ENCODE measurements at regions not wholly inside any gene's neighbourhood (a gene's known extent, or its start where the extent isn't known, plus 50 kb on each side); places are given as distances from the start of the nearest gene placed in this dataset.

- Histone ChIP-seq H3K9ac (ENCODE audit: low read depth in 1 of 3, low read length in 3 of 3) (no peak overlapping the region), H3K4me1 (ENCODE audit: control insufficient read depth in 3 of 3, insufficient read depth in 3 of 3, low read length in 3 of 3) (no peaks in the 10 kb centered on the region), H3K36me3 (ENCODE audit: control insufficient read depth in 3 of 3, insufficient read depth in 3 of 3, low read length in 3 of 3) (no peaks in the 10 kb centered on the region)
These were observed 55.1 kb downstream of the SOX9 start for GRCh38 chr17:72175787-72176515.

GRCh38 chr17:72176516-72176851 lies 55.7 kb downstream of the SOX9 start:
- Histone ChIP-seq H3K4me3 (ENCODE audit: low read length in 3 of 3) (no peak overlapping the region), H3K27ac (ENCODE audit: low read depth, low read length) (no peak overlapping the region), H3K36me3 (ENCODE audit: control insufficient read depth in 3 of 3, insufficient read depth in 3 of 3, low read length in 3 of 3) (no peaks in the 10 kb centered on the region), H3K27me3 (ENCODE audit: control insufficient read depth in 3 of 3, insufficient read depth in 3 of 3, low read length in 3 of 3) (peaks cover 0 to 12% (median 8%) of the 10 kb centered on the region in 3 donors), H3K9ac (ENCODE audit: low read depth in 1 of 3, low read length in 3 of 3) (no peak overlapping the region), H3K4me1 (ENCODE audit: control insufficient read depth in 3 of 3, insufficient read depth in 3 of 3, low read length in 3 of 3) (no peaks in the 10 kb centered on the region), H3K9me3 (ENCODE audit: control insufficient read depth in 3 of 3, low read length in 3 of 3) (no peaks in the 10 kb centered on the region)

More at GRCh38 chr17:72175787-72176515, 55.1 kb downstream of the SOX9 start:
- Histone ChIP-seq H3K9me3 (ENCODE audit: control insufficient read depth in 3 of 3, low read length in 3 of 3) (no peaks in the 10 kb centered on the region), H3K27ac (ENCODE audit: low read depth, low read length) (no peak overlapping the region), H3K4me3 (ENCODE audit: low read length in 3 of 3) (no peak overlapping the region), H3K27me3 (ENCODE audit: control insufficient read depth in 3 of 3, insufficient read depth in 3 of 3, low read length in 3 of 3) (peaks cover 0 to 12% (median 6%) of the 10 kb centered on the region in 3 donors)

- no peak overlapping the region for H3K9ac ChIP-seq (ENCODE audit: low read depth in 1 of 3, low read length in 3 of 3)
- no peak overlapping the region for H3K27ac ChIP-seq (ENCODE audit: low read depth, low read length)
- H3K27me3 ChIP-seq (ENCODE audit: control insufficient read depth in 3 of 3, insufficient read depth in 3 of 3, low read length in 3 of 3) = peaks cover 0 to 12% (median 8%) of the 10 kb centered on the region in 3 donors
- no peaks in the 10 kb centered on the region for H3K36me3 ChIP-seq (ENCODE audit: control insufficient read depth in 3 of 3, insufficient read depth in 3 of 3, low read length in 3 of 3)
- no peak overlapping the region for H3K4me3 ChIP-seq (ENCODE audit: low read length in 3 of 3)
- no peaks in the 10 kb centered on the region for H3K9me3 ChIP-seq (ENCODE audit: control insufficient read depth in 3 of 3, low read length in 3 of 3)
- H3K4me1 ChIP-seq (ENCODE audit: control insufficient read depth in 3 of 3, insufficient read depth in 3 of 3, low read length in 3 of 3) = no peaks in the 10 kb centered on the region
These were observed 56.3 kb downstream of the SOX9 start for GRCh38 chr17:72176951-72177660.

GRCh38 chr17:72177738-72178137 lies 56.9 kb downstream of the SOX9 start:
- Histone ChIP-seq H3K27ac (ENCODE audit: low read depth, low read length) (no peak overlapping the region), H3K9me3 (ENCODE audit: control insufficient read depth in 3 of 3, low read length in 3 of 3) (no peaks in the 10 kb centered on the region), H3K9ac (ENCODE audit: low read depth in 1 of 3, low read length in 3 of 3) (no peak overlapping the region), H3K27me3 (ENCODE audit: control insufficient read depth in 3 of 3, insufficient read depth in 3 of 3, low read length in 3 of 3) (peaks cover 0 to 12% (median 8%) of the 10 kb centered on the region in 3 donors), H3K4me3 (ENCODE audit: low read length in 3 of 3) (no peak overlapping the region), H3K4me1 (ENCODE audit: control insufficient read depth in 3 of 3, insufficient read depth in 3 of 3, low read length in 3 of 3) (no peaks in the 10 kb centered on the region), H3K36me3 (ENCODE audit: control insufficient read depth in 3 of 3, insufficient read depth in 3 of 3, low read length in 3 of 3) (no peaks in the 10 kb centered on the region)

GRCh38 chr17:72182371-72182873 lies 61.6 kb downstream of the SOX9 start:
- H3K4me1 ChIP-seq (ENCODE audit: control insufficient read depth in 3 of 3, insufficient read depth in 3 of 3, low read length in 3 of 3) = peaks cover 0 to 2% (median 0%) of the 10 kb centered on the region in 3 donors
- H3K4me3 ChIP-seq (ENCODE audit: low read length in 3 of 3) = no peak overlapping the region
- no peaks in the 10 kb centered on the region for H3K9me3 ChIP-seq (ENCODE audit: control insufficient read depth in 3 of 3, low read length in 3 of 3)
- H3K36me3 ChIP-seq (ENCODE audit: control insufficient read depth in 3 of 3, insufficient read depth in 3 of 3, low read length in 3 of 3) = no peaks in the 10 kb centered on the region
- peaks cover 0 to 7% (median 2%) of the 10 kb centered on the region in 3 donors for H3K27me3 ChIP-seq (ENCODE audit: control insufficient read depth in 3 of 3, insufficient read depth in 3 of 3, low read length in 3 of 3)
- H3K27ac ChIP-seq (ENCODE audit: low read depth, low read length) = no peak overlapping the region
- H3K9ac ChIP-seq (ENCODE audit: low read depth in 1 of 3, low read length in 3 of 3) = no peak overlapping the region

- no peaks in the 10 kb centered on the region for H3K9me3 ChIP-seq (ENCODE audit: control insufficient read depth in 3 of 3, low read length in 3 of 3)
- no peak overlapping the region for H3K9ac ChIP-seq (ENCODE audit: low read depth in 1 of 3, low read length in 3 of 3)
- no peaks in the 10 kb centered on the region for H3K36me3 ChIP-seq (ENCODE audit: control insufficient read depth in 3 of 3, insufficient read depth in 3 of 3, low read length in 3 of 3)
- no peak overlapping the region for H3K4me3 ChIP-seq (ENCODE audit: low read length in 3 of 3)
- peaks cover 0 to 8% (median 2%) of the 10 kb centered on the region in 3 donors for H3K27me3 ChIP-seq (ENCODE audit: control insufficient read depth in 3 of 3, insufficient read depth in 3 of 3, low read length in 3 of 3)
- H3K27ac ChIP-seq (ENCODE audit: low read depth, low read length) = no peak overlapping the region
- peaks cover 0 to 2% (median 0%) of the 10 kb centered on the region in 3 donors for H3K4me1 ChIP-seq (ENCODE audit: control insufficient read depth in 3 of 3, insufficient read depth in 3 of 3, low read length in 3 of 3)
These were observed 62.4 kb downstream of the SOX9 start for GRCh38 chr17:72183194-72183685.

- Histone ChIP-seq H3K27me3 (ENCODE audit: control insufficient read depth in 3 of 3, insufficient read depth in 3 of 3, low read length in 3 of 3) (peaks cover 0 to 10% (median 2%) of the 10 kb centered on the region in 3 donors), H3K36me3 (ENCODE audit: control insufficient read depth in 3 of 3, insufficient read depth in 3 of 3, low read length in 3 of 3) (no peaks in the 10 kb centered on the region), H3K4me3 (ENCODE audit: low read length in 3 of 3) (no peak overlapping the region), H3K9me3 (ENCODE audit: control insufficient read depth in 3 of 3, low read length in 3 of 3) (no peaks in the 10 kb centered on the region), H3K4me1 (ENCODE audit: control insufficient read depth in 3 of 3, insufficient read depth in 3 of 3, low read length in 3 of 3) (peaks cover 0 to 2% (median 0%) of the 10 kb centered on the region in 3 donors), H3K9ac (ENCODE audit: low read depth in 1 of 3, low read length in 3 of 3) (no peak overlapping the region), H3K27ac (ENCODE audit: low read depth, low read length) (no peak overlapping the region)
These were observed 64.0 kb downstream of the SOX9 start for GRCh38 chr17:72184805-72185204.

GRCh38 chr17:72185564-72185963 lies 64.7 kb downstream of the SOX9 start:
- Histone ChIP-seq H3K27me3 (ENCODE audit: control insufficient read depth in 3 of 3, insufficient read depth in 3 of 3, low read length in 3 of 3) (peaks cover 0 to 6% (median 2%) of the 10 kb centered on the region in 3 donors), H3K27ac (ENCODE audit: low read depth, low read length) (no peak overlapping the region), H3K9ac (ENCODE audit: low read depth in 1 of 3, low read length in 3 of 3) (no peak overlapping the region), H3K36me3 (ENCODE audit: control insufficient read depth in 3 of 3, insufficient read depth in 3 of 3, low read length in 3 of 3) (no peaks in the 10 kb centered on the region), H3K4me1 (ENCODE audit: control insufficient read depth in 3 of 3, insufficient read depth in 3 of 3, low read length in 3 of 3) (peaks cover 0 to 2% (median 0%) of the 10 kb centered on the region in 3 donors), H3K4me3 (ENCODE audit: low read length in 3 of 3) (no peak overlapping the region), H3K9me3 (ENCODE audit: control insufficient read depth in 3 of 3, low read length in 3 of 3) (no peaks in the 10 kb centered on the region)

GRCh38 chr17:72187556-72187955 lies 66.7 kb downstream of the SOX9 start:
- Histone ChIP-seq H3K27me3 (ENCODE audit: control insufficient read depth in 3 of 3, insufficient read depth in 3 of 3, low read length in 3 of 3) (peaks cover 0 to 6% (median 0%) of the 10 kb centered on the region in 3 donors), H3K9ac (ENCODE audit: low read depth in 1 of 3, low read length in 3 of 3) (no peak overlapping the region), H3K36me3 (ENCODE audit: control insufficient read depth in 3 of 3, insufficient read depth in 3 of 3, low read length in 3 of 3) (no peaks in the 10 kb centered on the region), H3K9me3 (ENCODE audit: control insufficient read depth in 3 of 3, low read length in 3 of 3) (no peaks in the 10 kb centered on the region), H3K27ac (ENCODE audit: low read depth, low read length) (no peak overlapping the region), H3K4me1 (ENCODE audit: control insufficient read depth in 3 of 3, insufficient read depth in 3 of 3, low read length in 3 of 3) (peaks cover 0 to 2% (median 0%) of the 10 kb centered on the region in 3 donors), H3K4me3 (ENCODE audit: low read length in 3 of 3) (no peak overlapping the region)

- Histone ChIP-seq H3K9me3 (ENCODE audit: control insufficient read depth in 3 of 3, low read length in 3 of 3) (no peaks in the 10 kb centered on the region), H3K27me3 (ENCODE audit: control insufficient read depth in 3 of 3, insufficient read depth in 3 of 3, low read length in 3 of 3) (peaks cover 0 to 6% (median 0%) of the 10 kb centered on the region in 3 donors), H3K4me1 (ENCODE audit: control insufficient read depth in 3 of 3, insufficient read depth in 3 of 3, low read length in 3 of 3) (peaks cover 0 to 4% (median 0%) of the 10 kb centered on the region in 3 donors), H3K4me3 (ENCODE audit: low read length in 3 of 3) (no peak overlapping the region), H3K36me3 (ENCODE audit: control insufficient read depth in 3 of 3, insufficient read depth in 3 of 3, low read length in 3 of 3) (no peaks in the 10 kb centered on the region), H3K9ac (ENCODE audit: low read depth in 1 of 3, low read length in 3 of 3) (no peak overlapping the region), H3K27ac (ENCODE audit: low read depth, low read length) (no peak overlapping the region)
These were observed 68.0 kb downstream of the SOX9 start for GRCh38 chr17:72188801-72189200.

All from skeletal muscle tissue (tissue), 3 donors.